Mesodermal cell (in vitro differentiated cells): ENCODE measurements at regions not wholly inside any gene's neighbourhood (a gene's known extent, or its start where the extent isn't known, plus 50 kb on each side); places are given as distances from the start of the nearest gene placed in this dataset.
A peak's percentile ranks its signal among the peaks of the same experiment; 100 is the strongest.

Experiments
- H3K27ac ChIP-seq: 2 replicates; pipeline ENCODE4 v1.7.0; 2013; ENCODE audit warnings: mild to moderate bottlenecking, low read depth, low read length, moderate library complexity; ENCODE audit not compliant: severe bottlenecking
- H3K36me3 ChIP-seq: 2 replicates; pipeline ENCODE4 v1.7.1; 2013; ENCODE audit warnings: mild to moderate bottlenecking, low read length, moderate library complexity; ENCODE audit not compliant: control insufficient read depth, insufficient read depth
- H3K4me1 ChIP-seq: one replicate; pipeline ENCODE4 v1.7.1; 2013; ENCODE audit warnings: mild to moderate bottlenecking, low read length; ENCODE audit not compliant: insufficient read depth, control insufficient read depth, poor library complexity, severe bottlenecking
- H3K4me3 ChIP-seq: 2 replicates; pipeline ENCODE4 v1.7.0; 2013; ENCODE audit warnings: low read length, control low read depth, mild to moderate bottlenecking; ENCODE audit not compliant: insufficient read depth, poor library complexity, severe bottlenecking; ENCODE audit errors: extremely low read depth
- H3K9me3 ChIP-seq: 2 replicates; pipeline ENCODE4 v1.7.1; 2013; ENCODE audit warnings: mild to moderate bottlenecking, low read length, moderate library complexity; ENCODE audit not compliant: control insufficient read depth
- WGBS, 2 experiments: methylation state at CpG; one replicate each; pipeline ENCODE4 v1.1.5; 2013; ENCODE audit warnings: missing lambda C conversion rate in 2 of 2; ENCODE audit not compliant: insufficient coverage in 2 of 2; 5-methylcytosine and 5-hydroxymethylcytosine counted together

DNA sequence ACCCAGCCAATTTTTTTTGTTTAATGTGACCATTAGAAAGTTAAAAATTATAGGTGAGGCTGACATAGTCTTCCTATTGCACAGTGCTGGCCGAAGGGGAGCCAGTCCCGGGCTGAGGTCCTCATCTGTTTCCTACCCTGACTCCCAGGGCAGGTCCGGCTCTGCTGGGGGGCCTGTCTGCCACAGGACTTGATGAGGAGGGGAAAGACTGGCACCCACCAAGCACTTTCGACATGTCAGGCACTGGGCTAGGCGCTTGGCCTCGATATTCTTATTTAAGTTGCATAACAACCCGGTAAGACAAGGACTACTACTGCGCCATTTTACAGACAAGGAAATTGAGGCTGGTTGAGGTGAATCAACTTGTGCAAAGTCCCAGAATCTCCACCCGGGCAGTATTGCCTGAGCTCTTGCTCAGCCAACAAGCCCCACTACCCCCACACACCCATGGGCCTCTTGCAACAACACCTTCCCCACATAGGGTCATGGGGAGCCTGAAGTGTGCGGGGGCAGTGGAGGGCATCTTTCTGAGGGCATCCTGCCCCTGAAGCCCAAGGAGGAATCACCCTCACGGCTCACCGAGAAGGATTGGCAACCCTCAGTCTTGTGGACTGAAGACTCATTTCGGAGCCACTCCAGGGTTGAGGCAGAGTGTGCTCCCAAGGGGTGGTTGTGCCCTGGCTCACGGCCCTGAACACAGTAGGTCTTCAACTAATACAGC, 62.7 kb upstream of the LINC01488 start:
- Histone ChIP-seq H3K4me1 (peaks cover 31% of the 10 kb centered on the region), H3K27ac (no peak overlapping the region), H3K9me3 (no peaks in the 10 kb centered on the region), H3K4me3 (no peak overlapping the region), H3K36me3 (no peaks in the 10 kb centered on the region)
- WGBS, 2 experiments = 63 to 73% methylated on average over 9 to 11 of the region's 14 CpGs

DNA sequence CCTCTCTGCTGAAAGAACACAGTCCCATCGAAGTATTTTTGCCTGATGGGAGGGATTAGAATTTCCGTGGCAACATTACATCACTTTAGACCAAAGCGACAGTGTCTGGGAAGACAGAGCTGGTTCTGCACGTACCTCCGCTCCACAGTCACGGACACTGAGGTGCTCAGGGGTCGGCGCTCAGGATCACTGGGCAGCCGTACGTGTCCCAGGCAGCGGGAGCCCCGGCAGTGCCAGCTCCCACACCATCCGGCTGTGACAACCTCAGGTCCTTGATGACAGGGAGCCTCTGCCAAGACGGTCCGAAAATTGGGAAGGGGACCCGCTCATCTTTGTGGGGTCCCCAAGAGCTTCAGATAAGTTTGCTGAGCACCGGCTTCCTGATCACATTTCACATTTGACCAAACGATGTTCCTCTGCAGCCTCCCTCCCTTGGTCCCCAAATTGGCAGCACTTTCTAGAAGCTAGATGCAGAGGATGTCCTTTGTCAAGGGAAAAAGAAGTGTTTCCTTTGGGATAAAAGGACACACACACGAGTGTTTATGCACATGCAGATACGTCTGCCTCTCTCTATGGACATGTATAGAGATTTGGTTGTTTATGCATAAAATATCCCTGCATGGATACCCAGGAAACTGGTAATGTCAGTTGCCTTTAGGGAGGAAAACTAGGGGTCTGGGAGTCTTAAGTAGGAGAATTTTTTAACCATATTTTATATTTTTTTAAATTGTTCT, 61.6 kb upstream of the LINC01488 start:
- H3K9me3 ChIP-seq = peaks cover 6% of the 10 kb centered on the region
- no peak overlapping the region for H3K4me3 ChIP-seq
- no peaks in the 10 kb centered on the region for H3K36me3 ChIP-seq
- peaks cover 30% of the 10 kb centered on the region for H3K4me1 ChIP-seq
- H3K27ac ChIP-seq = peak overlapping the region; percentile 75
- 93 to 94% methylated on average over 18 to 19 of the region's 20 CpGs for WGBS, 2 experiments

DNA sequence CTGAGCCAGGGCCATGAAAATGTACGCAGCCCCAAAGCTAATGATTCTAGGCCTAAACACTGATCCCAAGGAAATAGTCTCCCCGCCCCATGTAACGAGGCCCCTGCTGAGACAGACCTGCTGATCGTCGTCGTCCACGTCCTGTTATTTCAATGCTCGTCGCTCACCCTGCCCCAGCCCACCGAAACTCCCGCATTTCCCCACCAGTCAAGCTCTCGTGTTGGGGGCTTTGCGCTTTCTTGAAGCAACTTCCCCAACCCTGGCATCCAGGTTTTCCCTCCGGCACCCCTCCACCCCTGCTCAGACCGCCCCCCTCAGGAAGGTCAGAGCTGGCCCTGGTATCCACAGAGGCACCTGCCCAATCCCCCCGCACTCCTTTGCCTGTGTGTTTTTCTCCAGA, 58.8 kb upstream of the LINC01488 start:
- Histone ChIP-seq H3K27ac (no peak overlapping the region), H3K9me3 (peaks cover 15% of the 10 kb centered on the region), H3K4me3 (no peak overlapping the region), H3K4me1 (peaks cover 22% of the 10 kb centered on the region), H3K36me3 (no peaks in the 10 kb centered on the region)
- 67 to 74% methylated on average over 11 to 13 of the region's 16 CpGs for WGBS, 2 experiments

DNA sequence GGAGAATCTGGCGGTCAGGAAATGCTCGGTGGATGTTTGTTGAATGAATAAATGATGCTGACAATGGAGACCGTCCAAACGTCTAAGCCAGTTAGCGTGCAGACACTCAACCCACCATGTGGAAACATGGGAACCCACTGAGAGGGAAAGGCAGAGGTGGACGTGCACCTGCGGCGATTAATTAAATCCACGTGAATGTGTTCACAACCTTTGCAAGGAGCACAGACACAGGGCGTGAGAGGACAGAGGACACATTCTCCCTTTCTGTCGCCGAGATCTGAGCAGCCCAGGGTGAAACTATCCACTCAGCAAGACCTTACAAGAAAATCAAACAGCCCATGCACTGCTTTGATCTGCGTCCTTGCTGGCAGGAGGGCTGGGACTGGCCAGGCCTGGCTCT, 58.3 kb upstream of the LINC01488 start:
- WGBS, 2 experiments = 88 to 97% methylated on average over 12 to 13 of the region's 13 CpGs
- Histone ChIP-seq H3K36me3 (no peaks in the 10 kb centered on the region), H3K9me3 (peaks cover 20% of the 10 kb centered on the region), H3K4me1 (peaks cover 24% of the 10 kb centered on the region), H3K4me3 (no peak overlapping the region), H3K27ac (no peak overlapping the region)

DNA sequence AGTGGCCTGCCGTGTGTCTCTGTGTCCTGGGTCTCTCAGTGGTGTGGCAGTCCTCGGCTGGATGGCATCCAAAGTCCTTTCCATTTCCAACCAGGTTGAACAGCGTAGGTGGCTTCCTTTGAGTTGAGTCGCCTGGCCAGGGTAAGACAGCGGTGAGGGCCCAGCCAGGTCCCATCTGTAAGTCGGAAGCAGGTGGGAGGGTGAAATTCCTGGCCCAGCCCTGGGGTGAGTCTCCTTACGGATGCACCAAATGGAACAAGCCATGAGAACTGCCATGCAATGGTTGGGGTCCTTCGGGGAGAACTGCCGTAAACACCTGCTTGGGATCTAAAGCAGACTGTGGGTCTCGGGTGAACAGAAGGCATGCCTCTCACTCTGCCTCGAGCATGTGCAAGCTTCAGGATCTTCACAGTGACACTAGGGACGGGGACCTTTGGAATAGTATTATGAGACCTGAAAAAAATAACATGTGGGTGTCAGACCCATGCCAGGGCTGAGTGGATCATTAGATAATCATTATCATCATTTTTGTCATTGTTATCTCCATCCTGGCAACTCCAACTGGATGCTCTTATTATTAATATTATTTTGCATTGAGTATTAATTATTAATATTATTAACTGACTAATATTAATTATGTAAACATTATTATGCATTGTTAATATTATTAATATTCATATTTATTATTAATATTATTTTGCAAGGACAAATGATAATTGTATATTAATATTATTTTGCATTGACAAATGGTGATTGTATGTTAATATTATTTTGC, 57.7 kb upstream of the LINC01488 start:
- Histone ChIP-seq H3K4me3 (no peak overlapping the region), H3K27ac (no peak overlapping the region), H3K9me3 (peaks cover 22% of the 10 kb centered on the region), H3K4me1 (peaks cover 24% of the 10 kb centered on the region), H3K36me3 (no peaks in the 10 kb centered on the region)
- WGBS, 2 experiments = 94 to 97% methylated on average over 11 of the region's 12 CpGs

DNA sequence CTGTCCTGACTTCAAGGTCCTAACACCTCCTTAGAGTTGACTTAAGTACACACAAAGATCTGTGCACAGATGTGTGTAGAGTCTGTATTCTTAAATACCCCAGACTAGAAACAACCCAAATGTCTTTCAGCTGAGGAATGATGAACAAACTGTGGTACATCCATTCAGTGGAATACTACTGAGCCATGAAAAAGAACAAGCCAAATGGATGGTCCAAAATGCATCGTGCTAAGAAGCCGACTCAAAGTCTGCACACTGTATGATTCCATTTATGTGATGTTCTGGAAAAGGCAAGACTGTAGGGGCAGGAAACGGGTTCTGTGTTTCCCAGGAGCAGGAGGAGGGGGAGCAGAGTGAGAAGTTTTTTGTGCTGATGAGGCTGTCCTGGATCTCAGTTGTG, 56.7 kb upstream of the LINC01488 start:
- H3K36me3 ChIP-seq = no peaks in the 10 kb centered on the region
- no peak overlapping the region for H3K4me3 ChIP-seq
- peaks cover 22% of the 10 kb centered on the region for H3K9me3 ChIP-seq
- peaks cover 16% of the 10 kb centered on the region for H3K4me1 ChIP-seq
- no peak overlapping the region for H3K27ac ChIP-seq
- WGBS, 2 experiments = 90 to 100% methylated on average over 2 to 3 of the region's 3 CpGs

DNA sequence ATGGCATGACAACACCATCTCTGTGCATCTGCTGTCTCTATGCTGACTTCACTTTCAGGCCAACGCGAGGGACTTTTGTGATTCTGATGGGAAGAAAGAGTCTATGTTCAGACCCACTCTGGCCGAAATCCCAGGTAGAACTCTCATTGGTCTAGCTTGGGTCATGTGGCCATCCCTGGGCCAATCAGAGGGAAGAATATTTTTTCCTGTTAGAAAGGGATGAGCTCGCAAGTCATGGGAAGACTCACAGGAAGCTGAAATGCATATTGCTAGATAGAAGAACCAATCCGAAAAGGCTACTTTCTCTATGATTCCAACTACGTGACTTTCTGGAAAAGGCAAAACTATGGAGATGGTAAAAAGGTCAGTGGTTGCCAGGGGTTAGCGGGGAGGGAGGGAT, 56.0 kb upstream of the LINC01488 start:
- peaks cover 12% of the 10 kb centered on the region for H3K4me1 ChIP-seq
- no peaks in the 10 kb centered on the region for H3K36me3 ChIP-seq
- no peak overlapping the region for H3K4me3 ChIP-seq
- 84 to 94% methylated on average over 5 to 7 of the region's 7 CpGs for WGBS, 2 experiments
- H3K9me3 ChIP-seq = peaks cover 22% of the 10 kb centered on the region
- no peak overlapping the region for H3K27ac ChIP-seq

DNA sequence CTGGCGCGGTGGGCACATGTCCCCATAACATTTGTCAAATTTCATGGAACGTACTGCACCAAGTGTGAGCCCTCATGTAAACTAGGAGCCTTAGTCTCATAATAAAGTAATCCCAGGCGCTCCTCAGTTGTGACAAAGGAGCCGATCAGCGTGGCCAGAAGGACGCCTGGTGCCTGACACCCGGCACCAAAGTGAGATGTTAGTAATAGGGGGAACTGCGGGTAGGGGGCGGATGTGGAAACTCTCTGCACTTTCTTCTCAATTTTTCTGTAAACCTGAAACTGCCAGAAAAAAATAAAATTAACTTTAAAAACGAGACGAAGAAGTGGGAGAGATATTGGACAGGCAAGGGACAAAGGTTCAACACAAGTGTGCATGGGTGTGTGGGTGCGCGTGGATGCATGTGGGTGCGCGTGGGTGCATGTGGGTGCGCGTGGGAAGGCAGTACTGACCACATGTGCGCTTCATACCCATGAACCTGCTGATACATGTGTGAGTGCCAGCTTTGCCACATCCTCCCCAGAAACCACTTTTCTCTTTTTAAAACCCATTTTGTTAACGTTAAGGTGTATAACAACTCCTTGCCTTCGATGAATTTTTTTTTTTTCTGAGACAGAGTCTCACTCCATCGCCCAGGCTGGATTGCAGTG, 55.4 kb upstream of the LINC01488 start:
- H3K9me3 ChIP-seq = peaks cover 22% of the 10 kb centered on the region
- WGBS, 2 experiments = 93 to 95% methylated on average over 19 to 22 of the region's 22 CpGs
- no peaks in the 10 kb centered on the region for H3K36me3 ChIP-seq
- H3K4me3 ChIP-seq = no peak overlapping the region
- peaks cover 8% of the 10 kb centered on the region for H3K4me1 ChIP-seq
- H3K27ac ChIP-seq = no peak overlapping the region

DNA sequence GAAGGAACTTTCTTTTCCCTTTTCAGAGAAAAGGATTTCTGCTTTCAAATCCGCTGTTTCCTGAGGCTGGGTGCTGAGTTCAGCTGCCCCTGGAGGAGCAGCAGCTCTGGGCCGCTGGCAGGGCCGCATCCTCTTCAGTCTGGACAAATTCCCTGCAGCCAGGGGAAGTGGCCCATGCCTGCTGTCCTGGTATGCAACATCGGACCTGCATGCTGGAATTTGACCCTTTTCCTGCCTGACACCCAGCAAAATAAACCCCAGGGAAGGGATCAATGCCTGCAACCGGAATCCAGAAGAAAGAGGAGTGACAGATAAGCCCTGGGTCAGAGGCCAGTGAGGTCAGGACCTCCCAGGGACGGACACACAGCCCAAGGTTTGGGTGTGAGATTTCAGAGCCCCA, 54.1 kb upstream of the LINC01488 start:
- Histone ChIP-seq H3K9me3 (peaks cover 22% of the 10 kb centered on the region), H3K27ac (no peak overlapping the region), H3K4me1 (peaks cover 8% of the 10 kb centered on the region), H3K36me3 (no peaks in the 10 kb centered on the region), H3K4me3 (no peak overlapping the region)
- 72 to 75% methylated on average over 6 of the region's 6 CpGs for WGBS, 2 experiments
